ENCODE measurements at regions not wholly inside any gene's neighbourhood (a gene's known extent, or its start where the extent isn't known, plus 50 kb on each side); places are given as distances from the start of the nearest gene placed in this dataset.

- no peaks in the 10 kb centered on the region for H3K36me3 ChIP-seq
- H3K27ac ChIP-seq: no peak overlapping the region
- ATAC-seq (no peak), DNase-seq (no peak)
- no peak overlapping the region for H3K4me3 ChIP-seq
- no peaks in the 10 kb centered on the region for H3K27me3 ChIP-seq
- no peaks in the 10 kb centered on the region for H3K4me1 ChIP-seq
- no peak for TF ChIP-seq CTCF (IDR thresholded peaks at IDR 0.05)
- H3K9me3 ChIP-seq: no peaks in the 10 kb centered on the region
- intact Hi-C loops (cut with DNase I): no loop called here
Observed at GRCh38 chr1:84740050-84740714, 49.9 kb upstream of the SSX2IP start.

All from left lung (tissue), 4 donors.